OCI-LY7 (cell line): ENCODE measurements at regions not wholly inside any gene's neighbourhood (a gene's known extent, or its start where the extent isn't known, plus 50 kb on each side); places are given as distances from the start of the nearest gene placed in this dataset.

Experiments
- EZH2phosphoT487 ChIP-seq: fragments of 200-600 bp; sonication (generic); IDR thresholded peaks from 2 replicates; pipeline ENCODE4 v1.6.1; 2018; ENCODE audit warnings: low read depth, borderline replicate concordance, mild to moderate bottlenecking, mixed run types, antibody characterized with exemption, low read length, moderate library complexity, mixed read lengths
- TF ChIP-seq, protein P1 (sequence below): fragments of 200-600 bp; sonication (generic); conservative IDR thresholded peaks from 2 replicates; pipeline ENCODE4 v1.5.1; 2014; ENCODE audit warnings: mild to moderate bottlenecking, antibody characterized with exemption, low read length, moderate library complexity, mixed read lengths

GRCh38 chr2:82837588-82838304, 1621.3 kb downstream of the SUCLG1 start:
- TF ChIP-seq, protein P1, sequence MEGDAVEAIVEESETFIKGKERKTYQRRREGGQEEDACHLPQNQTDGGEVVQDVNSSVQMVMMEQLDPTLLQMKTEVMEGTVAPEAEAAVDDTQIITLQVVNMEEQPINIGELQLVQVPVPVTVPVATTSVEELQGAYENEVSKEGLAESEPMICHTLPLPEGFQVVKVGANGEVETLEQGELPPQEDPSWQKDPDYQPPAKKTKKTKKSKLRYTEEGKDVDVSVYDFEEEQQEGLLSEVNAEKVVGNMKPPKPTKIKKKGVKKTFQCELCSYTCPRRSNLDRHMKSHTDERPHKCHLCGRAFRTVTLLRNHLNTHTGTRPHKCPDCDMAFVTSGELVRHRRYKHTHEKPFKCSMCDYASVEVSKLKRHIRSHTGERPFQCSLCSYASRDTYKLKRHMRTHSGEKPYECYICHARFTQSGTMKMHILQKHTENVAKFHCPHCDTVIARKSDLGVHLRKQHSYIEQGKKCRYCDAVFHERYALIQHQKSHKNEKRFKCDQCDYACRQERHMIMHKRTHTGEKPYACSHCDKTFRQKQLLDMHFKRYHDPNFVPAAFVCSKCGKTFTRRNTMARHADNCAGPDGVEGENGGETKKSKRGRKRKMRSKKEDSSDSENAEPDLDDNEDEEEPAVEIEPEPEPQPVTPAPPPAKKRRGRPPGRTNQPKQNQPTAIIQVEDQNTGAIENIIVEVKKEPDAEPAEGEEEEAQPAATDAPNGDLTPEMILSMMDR, result no peak
- no peak for TF ChIP-seq EZH2phosphoT487
